Hepatocyte (in vitro differentiated cells): ENCODE measurements at regions not wholly inside any gene's neighbourhood (a gene's known extent, or its start where the extent isn't known, plus 50 kb on each side); places are given as distances from the start of the nearest gene placed in this dataset.

Experiments
- EZH2 ChIP-seq: fragments of 200-600 bp; sonication (generic); IDR thresholded peaks from 2 replicates; pipeline ENCODE4 v1.6.1; 2016; ENCODE audit warnings: antibody characterized with exemption, mild to moderate bottlenecking, borderline replicate concordance
- TF ChIP-seq, protein P1 (sequence below): fragments of 200-600 bp; sonication (generic); IDR thresholded peaks from 2 replicates; pipeline ENCODE4 v1.5.1; 2016; ENCODE audit warnings: antibody characterized with exemption, mild to moderate bottlenecking; ENCODE audit not compliant: poor library complexity

DNA sequence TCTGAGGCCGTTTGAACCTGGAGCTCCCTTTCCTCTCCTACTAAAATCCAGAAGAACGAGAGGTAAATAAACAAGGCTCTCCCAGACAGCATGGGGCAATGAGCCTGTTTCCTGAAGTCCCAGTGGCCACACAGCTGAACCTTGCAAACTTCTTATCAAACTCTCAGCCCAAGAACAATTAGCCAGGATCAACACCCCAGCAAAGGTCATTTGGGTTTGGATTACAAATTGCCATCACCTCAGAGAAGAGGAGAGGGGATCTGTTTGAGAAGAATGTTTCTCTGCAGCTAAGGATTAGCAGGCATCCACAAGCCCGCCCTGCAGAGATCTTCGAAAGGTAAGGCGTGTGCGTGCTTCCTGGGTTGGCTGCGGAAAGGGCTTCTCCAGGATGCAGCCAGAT, 201.9 kb upstream of the SOX1 start:
- TF ChIP-seq, protein P1, sequence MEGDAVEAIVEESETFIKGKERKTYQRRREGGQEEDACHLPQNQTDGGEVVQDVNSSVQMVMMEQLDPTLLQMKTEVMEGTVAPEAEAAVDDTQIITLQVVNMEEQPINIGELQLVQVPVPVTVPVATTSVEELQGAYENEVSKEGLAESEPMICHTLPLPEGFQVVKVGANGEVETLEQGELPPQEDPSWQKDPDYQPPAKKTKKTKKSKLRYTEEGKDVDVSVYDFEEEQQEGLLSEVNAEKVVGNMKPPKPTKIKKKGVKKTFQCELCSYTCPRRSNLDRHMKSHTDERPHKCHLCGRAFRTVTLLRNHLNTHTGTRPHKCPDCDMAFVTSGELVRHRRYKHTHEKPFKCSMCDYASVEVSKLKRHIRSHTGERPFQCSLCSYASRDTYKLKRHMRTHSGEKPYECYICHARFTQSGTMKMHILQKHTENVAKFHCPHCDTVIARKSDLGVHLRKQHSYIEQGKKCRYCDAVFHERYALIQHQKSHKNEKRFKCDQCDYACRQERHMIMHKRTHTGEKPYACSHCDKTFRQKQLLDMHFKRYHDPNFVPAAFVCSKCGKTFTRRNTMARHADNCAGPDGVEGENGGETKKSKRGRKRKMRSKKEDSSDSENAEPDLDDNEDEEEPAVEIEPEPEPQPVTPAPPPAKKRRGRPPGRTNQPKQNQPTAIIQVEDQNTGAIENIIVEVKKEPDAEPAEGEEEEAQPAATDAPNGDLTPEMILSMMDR, result no peak
- no peak for TF ChIP-seq EZH2
